ENCODE measurements at regions not wholly inside any gene's neighbourhood (a gene's known extent, or its start where the extent isn't known, plus 50 kb on each side); places are given as distances from the start of the nearest gene placed in this dataset.

DNA sequence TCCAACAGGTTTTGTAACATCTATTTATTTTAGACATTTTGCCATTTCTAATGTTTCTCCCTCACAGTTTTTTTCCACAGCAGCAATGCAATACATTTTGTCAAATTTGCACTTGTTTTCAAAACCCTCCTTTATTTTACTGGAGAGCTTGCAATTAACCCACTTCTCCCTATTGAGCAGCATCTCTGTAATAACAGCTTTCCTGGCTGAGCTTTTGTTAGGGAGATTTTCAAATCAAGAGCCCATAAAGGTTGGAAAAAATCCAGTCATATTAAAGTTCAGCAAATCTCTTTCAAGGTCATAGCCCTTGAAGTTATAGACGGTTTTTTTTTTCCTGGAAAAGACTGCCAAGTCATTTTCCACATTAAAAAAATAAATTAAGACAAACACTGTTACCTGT is 450.6 kb upstream of the TENM3 start:
- no peak for DNase-seq (ENCODE audit: low read depth, low spot score)
- WGBS (ENCODE audit: insufficient coverage, insufficient replicate concordance, low lambda C conversion rate, missing lambda C conversion rate): 0% methylated on average over 1 of the region's 1 CpG
- SMC1A ChIA-PET (ENCODE audit: uncharacterized antibody, unreplicated experiment): interaction anchor here (0.9 to 1.7 kb wide), 3 partner anchors 9 to 54 kb away, joined by 3 to 4 read pairs (median 4); no protein-coding TSS in a partner anchor
- Histone ChIP-seq H3K27me3 (replicated peaks in 1 of 2; ENCODE audit: control insufficient read depth in 2 of 2, insufficient read depth in 2 of 2, low read length in 1 of 2) (no peaks in the 10 kb centered on the region), H3K36me3 (ENCODE audit: control insufficient read depth in 2 of 2, insufficient read depth in 2 of 2, low read length in 1 of 2) (no peaks in the 10 kb centered on the region), H3K4me2 (ENCODE audit: control insufficient read depth, insufficient read depth) (no peak overlapping the region), H3K4me1 (ENCODE audit: control insufficient read depth, insufficient read depth, low read length) (no peaks in the 10 kb centered on the region), H3K79me2 (ENCODE audit: control insufficient read depth, insufficient read depth, low read length) (no peaks in the 10 kb centered on the region), H2AFZ (ENCODE audit: control insufficient read depth, low read depth, low read length) (no peak overlapping the region), H3K27ac (ENCODE audit: control insufficient read depth, insufficient read depth) (no peak overlapping the region), H3K9ac (ENCODE audit: control insufficient read depth, insufficient read depth, low read length) (no peak overlapping the region), H3K9me3 (replicated peaks; ENCODE audit: control insufficient read depth, insufficient read depth, low read length) (no peaks in the 10 kb centered on the region; the same call in 2 of the 3 replicates), H4K20me1 (ENCODE audit: control insufficient read depth, insufficient read depth) (no peaks in the 10 kb centered on the region), H3K4me3 (no peak overlapping the region)
- TF ChIP-seq USF2 (IDR thresholded peaks at IDR 0.05; ENCODE audit: borderline replicate concordance, low read depth, low read length): no peak
- TF ChIP-seq NFIC (IDR thresholded peaks at IDR 0.05; ENCODE audit: low read depth, low read length): no peak
- no peak for TF ChIP-seq PAX8 (IDR thresholded peaks at IDR 0.05)
- TF ChIP-seq IKZF2 (IDR thresholded peaks at IDR 0.05): no peak
- TF ChIP-seq SRF (IDR thresholded peaks at IDR 0.05; ENCODE audit: low read depth in 2 of 2, low read length in 2 of 2): no peak
- ATAC-seq: no peak
- in situ Hi-C loops (cut with MboI): no loop called here
- RAD21 ChIA-PET (ENCODE audit: unreplicated experiment): no interaction called here
- no TSS peak for BruUV-seq (replicated peaks)
- FAIRE-seq: no peak
- CTCF ChIA-PET: no interaction called here
- intact Hi-C loops (cut with micrococcal nuclease; ENCODE audit: unreplicated experiment): no loop called here
- POLR2A ChIA-PET: no interaction called here

DNA sequence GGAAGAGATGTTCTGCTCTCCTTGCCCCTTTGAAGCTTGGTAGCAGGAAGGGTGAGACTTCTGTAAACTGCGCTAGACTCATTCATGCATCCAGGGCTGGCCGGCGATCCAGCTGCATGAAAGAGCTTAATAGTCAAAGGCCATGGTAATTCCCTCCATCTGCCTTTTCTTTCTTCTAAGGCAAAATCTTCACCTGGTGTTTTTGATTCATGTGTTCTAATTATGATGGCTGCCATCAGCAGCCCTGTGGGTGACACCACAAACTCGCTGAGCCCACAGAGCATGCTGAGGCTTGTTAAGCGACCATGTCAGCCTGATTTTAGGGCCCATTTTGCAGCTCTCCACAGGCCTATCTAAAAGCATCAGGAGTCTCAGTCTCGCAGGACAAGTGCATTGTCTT is 450.1 kb upstream of the TENM3 start:
- intact Hi-C loops (cut with micrococcal nuclease; ENCODE audit: unreplicated experiment) (no loop called here), in situ Hi-C loops (cut with MboI) (no loop called here)
- Histone ChIP-seq H3K4me3 (no peak overlapping the region), H3K4me1 (ENCODE audit: control insufficient read depth, insufficient read depth, low read length) (no peaks in the 10 kb centered on the region), H3K9me3 (replicated peaks; ENCODE audit: control insufficient read depth, insufficient read depth, low read length) (no peaks in the 10 kb centered on the region; the same call in 2 of the 3 replicates), H3K36me3 (ENCODE audit: control insufficient read depth in 2 of 2, insufficient read depth in 2 of 2, low read length in 1 of 2) (no peaks in the 10 kb centered on the region), H3K9ac (ENCODE audit: control insufficient read depth, insufficient read depth, low read length) (no peak overlapping the region), H4K20me1 (ENCODE audit: control insufficient read depth, insufficient read depth) (no peaks in the 10 kb centered on the region), H3K79me2 (ENCODE audit: control insufficient read depth, insufficient read depth, low read length) (no peaks in the 10 kb centered on the region), H3K4me2 (ENCODE audit: control insufficient read depth, insufficient read depth) (no peak overlapping the region), H3K27ac (ENCODE audit: control insufficient read depth, insufficient read depth) (no peak overlapping the region), H3K27me3 (replicated peaks in 1 of 2; ENCODE audit: control insufficient read depth in 2 of 2, insufficient read depth in 2 of 2, low read length in 1 of 2) (no peaks in the 10 kb centered on the region), H2AFZ (ENCODE audit: control insufficient read depth, low read depth, low read length) (no peak overlapping the region)
- ChIA-PET SMC1A (ENCODE audit: uncharacterized antibody, unreplicated experiment) (interaction anchor here (0.9 to 1.7 kb wide), 3 partner anchors 8 to 55 kb away, joined by 3 to 4 read pairs (median 3); no protein-coding TSS in a partner anchor), RAD21 (ENCODE audit: unreplicated experiment) (interaction anchor here (1.1 kb wide), 1 partner anchor 35 kb away, joined by 3 read pairs; no protein-coding TSS in a partner anchor), CTCF (no interaction called here), POLR2A (no interaction called here)
- no peak for FAIRE-seq
- no TSS peak for BruUV-seq (replicated peaks)
- no peak for DNase-seq (ENCODE audit: low read depth, low spot score)
- 46% methylated on average over 6 of the region's 6 CpGs for WGBS (ENCODE audit: insufficient coverage, insufficient replicate concordance, low lambda C conversion rate, missing lambda C conversion rate)
- ATAC-seq: no peak
- TF ChIP-seq TAF1 (IDR thresholded peaks at IDR 0.05; ENCODE audit: borderline replicate concordance, low read depth, low read length) (no peak), CREB1 (IDR thresholded peaks at IDR 0.05; ENCODE audit: low read depth) (no peak), CBX5 (IDR thresholded peaks at IDR 0.05; ENCODE audit: low read depth) (no peak), MTA3 (IDR thresholded peaks at IDR 0.05; ENCODE audit: borderline replicate concordance, low read length) (no peak), BMI1 (IDR thresholded peaks at IDR 0.05; ENCODE audit: borderline replicate concordance) (no peak), IKZF2 (IDR thresholded peaks at IDR 0.05) (no peak), ASH2L (IDR thresholded peaks at IDR 0.05; ENCODE audit: borderline replicate concordance, low read depth) (no peak), EP300 (IDR thresholded peaks at IDR 0.05; ENCODE audit: borderline replicate concordance in 1 of 2, control insufficient read depth in 1 of 2, low read depth in 2 of 2, low read length in 2 of 2) (no peak), FOS (IDR thresholded peaks at IDR 0.05; ENCODE audit: borderline replicate concordance, extremely low read depth, insufficient read length) (no peak), RBBP5 (conservative IDR thresholded peaks at IDR 0.05) (no peak)
- TF ChIP-seq, protein P1, sequence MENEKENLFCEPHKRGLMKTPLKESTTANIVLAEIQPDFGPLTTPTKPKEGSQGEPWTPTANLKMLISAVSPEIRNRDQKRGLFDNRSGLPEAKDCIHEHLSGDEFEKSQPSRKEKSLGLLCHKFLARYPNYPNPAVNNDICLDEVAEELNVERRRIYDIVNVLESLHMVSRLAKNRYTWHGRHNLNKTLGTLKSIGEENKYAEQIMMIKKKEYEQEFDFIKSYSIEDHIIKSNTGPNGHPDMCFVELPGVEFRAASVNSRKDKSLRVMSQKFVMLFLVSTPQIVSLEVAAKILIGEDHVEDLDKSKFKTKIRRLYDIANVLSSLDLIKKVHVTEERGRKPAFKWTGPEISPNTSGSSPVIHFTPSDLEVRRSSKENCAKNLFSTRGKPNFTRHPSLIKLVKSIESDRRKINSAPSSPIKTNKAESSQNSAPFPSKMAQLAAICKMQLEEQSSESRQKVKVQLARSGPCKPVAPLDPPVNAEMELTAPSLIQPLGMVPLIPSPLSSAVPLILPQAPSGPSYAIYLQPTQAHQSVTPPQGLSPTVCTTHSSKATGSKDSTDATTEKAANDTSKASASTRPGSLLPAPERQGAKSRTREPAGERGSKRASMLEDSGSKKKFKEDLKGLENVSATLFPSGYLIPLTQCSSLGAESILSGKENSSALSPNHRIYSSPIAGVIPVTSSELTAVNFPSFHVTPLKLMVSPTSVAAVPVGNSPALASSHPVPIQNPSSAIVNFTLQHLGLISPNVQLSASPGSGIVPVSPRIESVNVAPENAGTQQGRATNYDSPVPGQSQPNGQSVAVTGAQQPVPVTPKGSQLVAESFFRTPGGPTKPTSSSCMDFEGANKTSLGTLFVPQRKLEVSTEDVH (IDR thresholded peaks at IDR 0.05; ENCODE audit: low read depth, partially characterized antibody): no peak

Data from GM12878 (cell line).